LNCaP clone FGC (cell line): ENCODE measurements at regions not wholly inside any gene's neighbourhood (a gene's known extent, or its start where the extent isn't known, plus 50 kb on each side); places are given as distances from the start of the nearest gene placed in this dataset.

Experiments
- DNase-seq: peaks from one replicate; pipeline ENCODE4 v3.0.0-alpha.2; 2011; ENCODE audit warnings: low read depth
- H3K4me3 ChIP-seq: 2 replicates; pipeline ENCODE4 v1.5.1; 2011; ENCODE audit warnings: mild to moderate bottlenecking, low read depth, low read length, control low read depth
- CTCF ChIP-seq: IDR thresholded peaks from 2 replicates; pipeline ENCODE4 v1.5.1; 2012; ENCODE audit warnings: mild to moderate bottlenecking; ENCODE audit not compliant: control insufficient read depth, insufficient read depth; ENCODE audit errors: extremely low read depth

- no peak for DNase-seq
- TF ChIP-seq CTCF, result no peak
- no peak overlapping the region for H3K4me3 ChIP-seq
These were observed 213.3 kb upstream of the MMADHC start for GRCh38 chr2:149800624-149801542.

GRCh38 chr2:149799013-149799705 lies 211.6 kb upstream of the MMADHC start:
- H3K4me3 ChIP-seq, result no peak overlapping the region
- DNase-seq, result no peak
- peak; percentile 56 for TF ChIP-seq CTCF

GRCh38 chr2:149797030-149797429 lies 209.5 kb upstream of the MMADHC start:
- H3K4me3 ChIP-seq, result no peak overlapping the region
- no peak for TF ChIP-seq CTCF
- DNase-seq, result no peak

GRCh38 chr2:149789549-149789948 lies 202.0 kb upstream of the MMADHC start:
- DNase-seq, result no peak
- TF ChIP-seq CTCF, result no peak
- no peak overlapping the region for H3K4me3 ChIP-seq

GRCh38 chr2:149787206-149787605 lies 199.6 kb upstream of the MMADHC start:
- DNase-seq, result no peak
- TF ChIP-seq CTCF, result no peak
- no peak overlapping the region for H3K4me3 ChIP-seq

- no peak overlapping the region for H3K4me3 ChIP-seq
- no peak for DNase-seq
- no peak for TF ChIP-seq CTCF
These were observed 195.7 kb upstream of the MMADHC start for GRCh38 chr2:149783284-149783683.
